GM21717 (cell line): ENCODE measurements at regions not wholly inside any gene's neighbourhood (a gene's known extent, or its start where the extent isn't known, plus 50 kb on each side); places are given as distances from the start of the nearest gene placed in this dataset.

ENCODE experiments used
- ATAC-seq: cut with Tn5 transposase; IDR thresholded peaks from one replicate; pipeline ENCODE4 v1.9.1; 2021; ENCODE audit warnings: mild to moderate bottlenecking, moderate library complexity; ENCODE audit not compliant: unreplicated experiment

DNA sequence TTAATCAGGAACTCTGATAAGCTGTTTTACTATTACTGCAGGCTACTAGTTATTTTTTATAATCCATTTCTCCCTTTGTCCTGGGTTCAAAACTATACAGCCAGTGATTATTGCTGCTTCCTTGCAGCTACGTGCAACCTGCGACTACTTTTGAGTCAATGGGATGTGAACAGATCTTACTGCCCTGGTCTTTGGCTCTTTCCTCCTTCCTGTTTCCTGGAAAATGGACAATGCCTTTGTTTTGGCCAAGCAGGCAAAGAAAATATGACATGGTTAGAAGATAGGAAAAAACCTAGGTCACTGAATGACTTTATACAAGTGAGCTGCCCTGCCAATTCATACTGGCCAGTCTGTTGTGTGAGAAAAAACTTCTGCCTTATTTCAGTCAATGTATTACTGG lies 201.2 kb upstream of the KLF12 start:
- ATAC-seq, result no peak

DNA sequence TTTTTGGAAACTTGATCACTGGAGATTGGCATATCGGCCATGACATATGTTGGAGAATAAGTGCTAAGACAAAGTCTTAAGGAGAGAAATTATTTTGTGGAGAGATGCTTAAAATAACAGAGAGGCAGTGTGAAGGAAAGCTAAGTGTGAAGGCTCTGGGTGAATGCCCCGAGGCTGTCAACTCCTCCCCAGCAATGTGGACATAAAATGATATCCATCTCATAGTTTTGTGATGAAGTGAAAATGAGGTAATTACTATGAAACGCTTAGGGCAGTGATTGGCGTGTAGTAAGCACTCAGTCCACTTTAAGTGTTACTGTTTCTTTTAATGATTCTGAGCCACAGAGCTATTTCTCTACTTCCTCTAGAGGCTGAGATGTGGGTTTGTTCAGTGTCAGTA lies 195.8 kb upstream of the KLF12 start:
- ATAC-seq, result no peak

DNA sequence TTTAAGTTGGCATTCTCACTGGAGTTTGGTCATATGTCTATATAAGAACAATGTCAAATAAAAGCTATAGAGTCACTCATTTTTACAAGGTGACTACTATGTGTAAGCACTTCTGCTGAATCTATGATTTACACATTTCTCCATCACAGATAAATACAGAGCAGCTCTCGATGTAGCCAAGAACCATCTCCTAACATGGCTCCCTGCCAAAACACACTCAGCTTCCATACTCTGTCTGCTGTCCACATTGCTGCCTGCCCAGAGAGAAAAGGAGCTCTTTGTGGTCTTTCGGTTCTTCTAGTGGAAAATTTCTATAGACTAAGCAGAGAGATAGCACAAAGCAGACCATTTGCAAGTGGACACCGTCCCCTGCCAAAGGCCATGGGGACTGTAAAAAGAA lies 190.9 kb upstream of the KLF12 start:
- ATAC-seq, result no peak

DNA sequence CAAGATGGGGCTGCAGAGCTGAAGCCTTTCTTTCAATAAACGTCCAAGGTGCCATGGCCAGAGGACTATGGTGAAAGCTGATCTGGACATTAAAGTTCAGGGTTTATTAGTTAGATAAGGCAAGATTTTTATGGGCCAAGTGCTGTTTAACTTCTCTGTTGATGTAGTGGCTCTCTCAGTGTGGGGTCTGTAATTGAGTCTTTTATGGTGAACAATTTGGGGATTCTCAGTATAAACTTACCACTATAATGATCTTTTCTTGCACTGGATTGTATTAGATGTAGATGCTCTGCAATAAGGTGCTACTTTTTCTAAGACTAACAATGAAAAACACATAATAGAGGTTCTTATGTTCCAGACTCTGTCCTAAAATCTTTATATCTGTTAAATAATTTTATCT lies 190.1 kb upstream of the KLF12 start:
- ATAC-seq, result no peak

DNA sequence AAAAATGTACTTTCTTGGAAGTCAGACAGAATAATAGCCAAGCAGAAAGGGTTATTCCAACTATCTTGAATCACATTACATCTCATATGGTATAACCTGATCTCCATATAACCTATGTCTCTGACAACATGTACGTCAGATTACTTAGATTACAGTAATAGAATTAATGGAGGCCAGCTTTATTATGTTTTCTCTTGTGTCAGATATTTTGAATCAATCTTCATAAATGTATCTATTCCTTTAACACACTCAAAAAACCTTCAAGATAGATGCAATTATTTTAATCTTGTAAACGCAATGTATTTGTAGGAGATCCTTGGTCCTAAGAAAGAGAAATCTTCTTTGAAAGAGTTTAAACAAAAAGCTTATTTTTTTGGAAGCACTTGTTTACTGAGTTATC lies 188.4 kb upstream of the KLF12 start:
- ATAC-seq, result no peak

DNA sequence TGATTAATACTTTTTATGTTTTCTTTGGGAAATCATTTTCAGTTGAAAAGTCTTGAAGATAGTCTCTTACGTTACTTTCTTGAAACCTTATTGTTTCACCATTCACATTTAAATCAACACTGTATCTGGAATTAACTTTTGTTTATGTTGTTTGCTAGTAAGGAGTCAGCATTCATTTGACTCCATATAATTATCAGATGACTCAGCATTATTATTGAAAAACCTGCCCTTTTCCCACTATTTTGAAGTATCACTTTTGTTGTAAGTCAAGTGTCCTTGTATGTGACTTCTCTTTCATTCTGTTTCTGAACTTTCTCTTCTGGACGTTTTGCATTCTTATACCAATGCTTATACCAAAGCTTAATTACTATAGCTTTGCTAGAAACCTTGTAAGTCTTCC lies 186.1 kb upstream of the KLF12 start:
- no peak for ATAC-seq

DNA sequence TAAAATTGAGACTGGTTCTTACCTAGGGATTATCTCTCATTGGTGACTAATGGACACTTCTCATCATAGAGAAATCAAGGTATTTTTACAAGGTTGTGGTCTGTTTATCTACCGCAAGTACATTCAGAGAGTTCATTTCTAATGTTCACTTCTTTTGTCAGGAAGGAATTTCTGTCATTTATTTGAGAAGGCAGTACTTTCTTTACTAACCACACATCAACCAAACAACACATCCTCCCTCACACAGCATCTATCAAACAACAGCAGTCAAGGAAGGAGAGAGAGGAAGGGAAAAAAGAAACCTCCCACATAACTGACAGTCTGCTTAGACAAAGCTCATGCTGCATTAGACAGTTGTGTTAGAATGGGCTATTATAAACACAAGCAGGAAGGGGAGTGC lies 182.3 kb upstream of the KLF12 start:
- no peak for ATAC-seq

DNA sequence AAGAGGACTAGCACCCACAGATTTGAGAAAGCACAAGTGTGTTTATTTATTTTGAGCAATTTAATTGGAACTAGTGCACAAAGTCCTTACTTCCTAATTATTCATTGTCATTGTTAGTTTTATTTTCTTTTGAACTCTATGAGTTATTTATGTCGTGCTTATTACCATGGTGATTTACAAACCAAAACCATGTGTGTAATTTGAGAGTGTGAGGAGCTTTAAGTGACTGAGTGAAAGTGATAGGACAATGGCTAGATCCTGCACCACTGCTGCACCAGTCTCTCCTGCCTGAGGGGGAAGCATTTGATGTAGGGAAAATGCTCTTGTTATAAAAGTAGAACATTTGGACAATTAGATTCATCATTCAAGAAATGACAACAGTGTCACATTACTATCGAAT lies 172.3 kb upstream of the KLF12 start:
- no peak for ATAC-seq

DNA sequence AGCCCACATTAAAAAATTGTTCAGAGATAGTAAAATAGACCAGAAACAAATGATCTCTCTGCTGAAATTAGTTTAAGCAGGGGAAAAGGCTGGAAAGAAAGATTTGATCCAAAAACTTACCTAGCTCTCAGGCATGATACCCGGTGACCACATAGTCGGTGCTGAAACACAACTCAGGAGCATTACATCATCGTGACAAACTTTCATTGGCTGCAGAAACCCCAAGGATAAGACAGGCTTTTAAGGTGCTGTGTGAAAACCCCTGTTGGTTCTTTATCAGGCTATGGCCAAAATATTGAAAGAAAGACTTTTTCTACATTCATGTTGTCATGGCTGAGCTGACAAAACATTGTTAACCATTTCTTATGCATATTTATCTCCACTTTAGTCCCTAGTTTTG lies 171.7 kb upstream of the KLF12 start:
- ATAC-seq, result no peak

DNA sequence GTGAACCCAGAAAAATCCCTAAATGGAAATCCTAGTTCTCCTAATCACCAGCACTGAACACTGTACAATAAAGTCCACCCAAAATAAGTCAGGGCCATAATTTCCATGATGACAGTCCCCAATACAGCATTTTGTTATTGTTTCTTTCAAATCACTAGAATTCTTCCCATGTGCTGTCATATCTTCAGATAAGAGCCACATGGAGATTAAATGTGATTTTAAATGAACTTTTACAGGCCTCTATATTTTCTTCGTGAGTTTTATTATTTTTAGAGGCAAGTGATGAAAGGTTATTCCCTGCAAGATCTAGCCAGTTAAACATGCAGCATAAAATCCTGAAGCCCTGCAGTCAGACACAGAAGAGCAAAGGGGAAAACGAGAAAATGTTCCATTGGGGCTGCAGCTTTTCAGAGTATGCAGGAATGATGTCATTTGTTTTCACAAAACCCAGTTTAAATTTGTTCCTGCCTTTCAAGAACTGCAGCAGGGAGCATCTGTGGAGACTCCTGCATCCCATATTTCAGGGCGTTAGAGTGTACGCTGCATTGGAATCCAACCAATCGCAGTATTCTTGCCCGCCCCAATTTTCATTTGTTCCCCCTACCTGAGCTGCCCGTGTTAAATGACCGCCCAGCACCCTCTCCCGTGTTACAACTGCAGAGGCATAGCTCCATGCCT lies 167.2 kb upstream of the KLF12 start:
- no peak for ATAC-seq

DNA sequence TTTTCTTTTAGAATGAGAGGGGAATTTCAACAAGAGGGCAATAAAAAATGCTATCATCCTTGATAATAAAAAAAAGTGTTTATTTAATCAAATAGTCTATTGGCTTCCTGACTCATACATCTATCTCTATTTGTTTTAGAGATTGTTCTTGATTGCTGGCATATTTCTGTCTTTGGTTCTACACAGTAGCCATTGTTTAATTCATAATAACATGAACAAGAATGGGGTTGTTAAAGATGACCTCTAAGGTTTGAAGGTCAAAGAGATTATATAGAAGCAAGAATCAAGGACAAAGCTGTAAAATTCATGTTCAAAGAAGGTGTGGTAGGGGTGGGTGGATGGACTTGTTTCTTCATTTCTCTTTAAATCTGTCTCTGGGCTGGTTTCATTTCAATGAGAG lies 166.0 kb upstream of the KLF12 start:
- no peak for ATAC-seq

DNA sequence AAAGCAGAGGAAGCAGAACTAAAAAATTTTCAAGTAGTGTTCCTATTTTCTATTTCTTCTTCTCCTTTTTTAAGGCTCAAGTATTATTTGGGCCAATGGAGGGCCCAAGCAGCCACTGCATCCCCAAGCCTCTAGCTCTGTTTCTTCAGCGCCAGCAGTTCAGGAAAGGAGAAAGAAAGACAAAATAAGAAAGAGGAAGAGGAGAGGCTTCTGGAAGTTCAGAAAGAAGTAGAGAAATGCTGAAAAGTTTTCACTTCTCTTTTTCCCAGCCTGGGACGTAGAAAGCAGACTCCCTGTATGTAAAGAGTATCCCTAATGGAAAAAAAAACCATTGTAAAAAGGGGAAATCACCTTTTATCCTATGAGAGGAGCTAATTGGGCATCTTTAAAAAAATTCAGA lies 165.5 kb upstream of the KLF12 start:
- ATAC-seq, result no peak

DNA sequence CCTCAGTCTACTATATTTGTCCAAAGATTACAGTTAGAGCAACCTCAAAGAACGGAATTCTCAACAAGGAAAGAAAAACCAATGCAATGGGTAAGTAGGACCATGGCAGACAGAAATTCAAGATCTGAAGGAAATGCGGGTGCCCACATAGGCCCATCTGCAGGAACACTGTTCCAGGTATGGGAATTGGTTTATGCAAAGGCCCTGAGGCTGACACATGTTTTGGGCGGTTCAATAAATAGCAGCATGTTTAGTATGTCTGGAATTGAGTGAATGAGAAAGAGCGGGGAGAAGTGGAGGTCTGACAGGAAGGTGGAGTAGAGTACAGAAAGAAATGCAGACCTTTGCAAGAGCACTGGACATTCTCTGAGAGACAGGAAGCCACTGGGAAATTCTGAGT lies 164.7 kb upstream of the KLF12 start:
- no peak for ATAC-seq

DNA sequence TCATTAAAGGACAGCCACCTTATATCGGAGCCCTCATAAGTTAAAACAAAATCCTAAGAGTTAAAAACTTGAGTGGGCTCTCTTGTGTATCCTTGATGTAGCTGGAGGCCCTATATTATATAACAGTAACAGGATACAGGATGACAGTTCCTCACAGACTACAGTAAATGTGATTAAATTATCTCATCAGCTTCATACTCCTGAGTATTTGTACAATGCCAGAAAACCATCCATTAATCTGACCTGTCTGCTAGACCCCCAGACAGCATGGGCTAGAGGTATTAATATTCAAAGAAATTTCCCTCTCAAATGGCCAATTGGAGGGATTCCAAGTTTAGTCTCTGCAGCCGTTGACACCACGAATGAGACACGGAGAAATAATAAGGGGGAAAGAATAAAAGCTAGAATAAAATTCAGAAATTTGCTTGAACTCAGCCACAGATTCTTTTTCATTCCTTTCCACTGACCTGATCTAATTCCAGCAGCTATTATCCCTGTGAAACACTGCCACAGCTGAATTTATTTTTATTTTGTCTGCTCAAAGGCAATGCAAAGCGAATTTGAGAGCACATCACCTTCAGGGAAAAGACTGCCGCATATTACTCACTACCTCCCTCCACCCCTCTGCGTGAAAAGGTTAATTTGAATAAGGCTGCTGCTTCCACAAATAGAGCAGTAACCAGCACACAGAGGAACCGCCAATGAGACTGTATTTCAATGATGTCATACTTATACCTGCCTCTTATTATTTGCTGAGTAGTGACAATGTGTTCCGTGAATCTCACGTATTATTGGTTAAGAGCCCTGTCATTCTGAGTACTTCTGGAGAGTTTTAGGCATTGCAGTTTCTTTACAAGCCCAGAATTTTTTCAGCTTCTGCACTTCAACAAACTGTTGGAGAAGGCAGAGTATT lies 155.9 kb upstream of the KLF12 start:
- ATAC-seq, result peak; percentile 84

DNA sequence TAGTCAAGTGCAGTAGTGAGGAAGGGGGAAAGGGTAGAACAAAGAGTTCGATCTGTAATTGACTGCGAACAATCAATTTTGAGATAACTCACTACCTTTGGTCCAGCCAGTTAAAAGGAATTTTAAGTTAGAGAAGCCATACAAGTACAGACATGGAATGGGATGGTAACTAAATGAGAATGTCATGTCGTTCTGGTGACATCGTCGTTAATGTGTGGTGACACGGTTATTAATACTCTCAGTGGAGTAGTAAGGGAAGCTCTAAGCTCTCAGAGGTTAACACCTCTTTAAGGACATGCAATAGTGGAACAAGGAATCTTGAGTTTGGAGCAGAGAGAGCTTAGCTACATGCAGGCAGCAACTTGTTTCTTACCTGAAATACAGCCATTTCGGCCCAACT lies 154.9 kb upstream of the KLF12 start:
- ATAC-seq, result no peak

DNA sequence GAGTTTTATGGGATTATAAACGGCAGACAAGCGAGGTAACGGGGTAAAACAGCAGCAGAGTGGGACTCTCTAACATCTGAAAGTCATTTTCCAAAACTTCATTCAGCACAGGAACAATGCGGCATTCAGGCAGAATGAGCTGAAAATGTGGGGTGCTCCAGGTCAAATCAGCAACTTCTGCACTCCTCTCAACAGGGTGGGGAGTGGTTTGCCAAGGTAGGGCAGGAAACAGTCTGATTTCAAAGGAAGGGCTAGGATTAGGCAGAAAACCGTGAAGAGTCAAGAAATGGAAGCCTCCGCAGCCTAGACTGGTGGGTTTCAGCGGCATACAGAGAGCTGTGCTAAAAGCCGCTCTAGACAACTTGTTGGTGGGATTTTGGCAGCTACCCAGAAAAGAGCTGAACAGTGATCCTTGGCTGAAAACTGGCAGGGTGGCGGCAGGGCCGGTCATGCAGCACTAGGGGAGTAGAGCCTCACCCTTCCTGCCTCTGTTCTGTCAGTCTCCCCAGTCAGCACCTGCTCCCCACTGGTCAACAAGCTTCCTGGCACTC lies 154.2 kb upstream of the KLF12 start:
- ATAC-seq, result no peak

DNA sequence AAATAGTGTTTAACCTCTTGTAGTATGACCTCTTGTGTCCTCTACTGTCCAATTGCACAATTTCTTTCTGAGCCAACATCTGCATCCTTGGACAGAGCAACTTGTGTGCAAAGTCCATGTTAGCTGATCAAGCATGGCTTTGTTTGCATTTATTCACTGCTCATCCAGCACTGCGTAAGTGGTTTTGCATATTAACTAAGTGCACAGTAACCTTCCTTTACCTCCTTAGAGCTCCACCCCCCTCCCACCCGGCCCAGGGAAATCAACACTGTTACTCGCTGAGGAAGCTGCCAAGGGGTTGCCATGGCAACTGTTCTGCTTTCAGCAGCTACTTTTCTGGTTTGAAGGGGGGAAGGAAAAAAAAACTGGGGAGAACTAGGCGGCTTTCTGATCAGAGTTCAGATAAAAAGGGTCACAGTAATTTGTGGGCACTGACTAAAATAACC lies 153.5 kb upstream of the KLF12 start:
- no peak for ATAC-seq

DNA sequence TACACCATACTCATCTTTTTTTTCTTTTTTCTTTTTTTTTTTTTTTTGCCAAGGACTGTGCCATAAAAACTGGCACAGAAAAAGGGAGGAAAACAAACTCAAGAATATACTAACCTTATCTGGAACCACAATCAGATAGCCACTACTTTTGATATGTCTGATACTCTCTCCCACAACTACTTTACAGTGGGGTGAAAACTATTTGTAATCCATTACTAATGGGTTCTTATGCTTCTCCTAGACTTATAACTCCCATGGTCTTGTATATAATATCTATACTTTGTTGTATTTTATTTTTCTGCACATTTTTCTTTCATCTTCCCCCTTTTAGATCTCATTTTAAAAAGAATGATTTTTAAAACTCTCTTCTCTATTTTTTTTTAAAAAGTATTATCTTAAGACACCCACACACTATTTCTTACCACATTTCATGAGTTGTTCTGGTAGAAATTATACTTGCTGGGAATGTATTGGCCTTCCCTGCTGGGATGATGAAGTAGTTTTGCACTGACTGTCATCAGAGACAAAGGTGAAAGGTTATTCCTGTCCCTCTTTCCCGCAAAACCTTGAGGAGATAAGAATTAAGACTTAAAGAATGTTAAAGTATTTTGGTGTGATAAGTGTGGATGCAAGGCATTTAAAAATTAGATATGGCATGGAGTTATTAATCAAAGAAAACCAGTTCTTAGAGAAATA lies 146.7 kb upstream of the KLF12 start:
- ATAC-seq, result no peak

DNA sequence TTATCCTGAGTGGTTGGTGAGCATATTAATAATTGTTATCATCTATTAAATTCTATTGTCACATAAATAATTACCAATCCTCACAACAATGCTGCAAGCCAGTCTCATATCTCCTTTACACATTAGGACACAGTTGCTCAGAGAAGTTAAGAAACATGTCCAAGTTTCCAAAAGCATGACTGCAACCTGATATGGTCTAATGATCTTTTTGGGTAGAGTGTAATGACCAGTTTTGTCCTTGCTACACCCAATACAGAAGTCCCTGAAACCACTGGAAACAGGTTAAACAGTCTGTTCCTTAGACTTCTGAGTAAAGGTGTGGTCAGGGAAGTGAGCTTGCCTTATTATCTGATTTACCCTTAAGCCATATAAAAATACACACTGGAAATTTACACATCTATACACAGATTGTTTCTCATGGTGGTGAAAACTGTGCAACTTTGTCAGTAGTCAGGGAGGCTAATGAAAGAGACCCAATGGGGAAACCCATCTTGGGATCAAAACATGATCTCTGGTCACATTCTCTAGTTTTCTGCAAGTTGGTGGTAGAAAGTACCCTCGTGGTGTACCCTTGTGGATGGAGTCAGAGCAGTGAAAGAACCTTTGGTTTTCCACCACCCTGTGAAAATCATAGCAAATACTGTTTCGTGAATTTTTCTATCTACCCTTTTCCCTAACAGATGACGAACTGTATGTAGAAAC lies 146.0 kb upstream of the KLF12 start:
- no peak for ATAC-seq

DNA sequence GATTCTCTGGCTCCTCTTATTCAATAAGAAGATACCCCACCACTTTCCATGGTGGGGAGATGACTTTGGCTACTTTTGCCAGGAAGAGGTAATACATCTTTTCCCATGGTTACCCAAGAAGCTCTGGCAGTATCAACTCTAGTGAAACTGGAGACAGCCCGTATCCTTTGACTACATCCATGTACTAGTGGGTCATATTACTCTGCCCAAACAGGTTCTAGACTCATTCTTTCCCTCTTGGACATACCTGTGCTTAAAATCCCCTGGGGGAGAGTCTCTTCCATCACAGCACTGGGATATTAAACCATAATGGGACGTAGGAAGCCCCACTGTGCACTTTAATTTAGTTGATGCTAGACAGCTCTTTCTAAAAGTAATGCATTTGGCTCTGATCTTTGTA lies 144.7 kb upstream of the KLF12 start:
- no peak for ATAC-seq

DNA sequence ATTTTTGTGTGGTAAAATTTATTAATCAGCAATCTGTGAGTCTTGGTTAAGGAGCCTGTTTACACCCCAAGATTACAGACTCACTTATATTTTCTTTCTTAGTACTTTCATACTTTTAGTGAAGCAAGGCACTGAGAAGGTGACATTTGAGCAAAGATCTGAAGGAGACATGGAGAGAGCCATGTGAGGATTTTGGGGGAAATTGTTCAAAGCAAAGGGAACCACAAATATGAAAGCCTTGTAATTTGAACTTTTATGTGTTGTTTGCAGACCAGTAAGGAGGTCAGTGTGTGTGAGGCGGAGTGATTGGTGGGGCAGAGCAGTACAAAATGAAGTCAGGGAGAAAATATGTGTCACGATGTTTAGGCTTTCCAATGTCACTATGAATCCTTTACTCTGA lies 140.7 kb upstream of the KLF12 start:
- no peak for ATAC-seq
